Stimulated activated CD4-positive, alpha-beta T cell treated with anti-CD3 and anti-CD28 coated beads, Interleukin-12 subunit alpha, Interleukin-12 subunit beta, amount 100 ng/mL, for 24 hours (primary cell): ENCODE measurements at regions not wholly inside any gene's neighbourhood (a gene's known extent, or its start where the extent isn't known, plus 50 kb on each side); places are given as distances from the start of the nearest gene placed in this dataset.
"Not testable (repeated sequence)": the region's sequence is repeated elsewhere in the genome, so short reads cannot be mapped to it uniquely, and the experiment has no call there.

Experiments used
- DNase-seq, 2 experiments: peaks; one replicate each; pipeline ENCODE4 v3.0.0-alpha.2; 2020; ENCODE audit warnings: low read depth in 2 of 2

DNA sequence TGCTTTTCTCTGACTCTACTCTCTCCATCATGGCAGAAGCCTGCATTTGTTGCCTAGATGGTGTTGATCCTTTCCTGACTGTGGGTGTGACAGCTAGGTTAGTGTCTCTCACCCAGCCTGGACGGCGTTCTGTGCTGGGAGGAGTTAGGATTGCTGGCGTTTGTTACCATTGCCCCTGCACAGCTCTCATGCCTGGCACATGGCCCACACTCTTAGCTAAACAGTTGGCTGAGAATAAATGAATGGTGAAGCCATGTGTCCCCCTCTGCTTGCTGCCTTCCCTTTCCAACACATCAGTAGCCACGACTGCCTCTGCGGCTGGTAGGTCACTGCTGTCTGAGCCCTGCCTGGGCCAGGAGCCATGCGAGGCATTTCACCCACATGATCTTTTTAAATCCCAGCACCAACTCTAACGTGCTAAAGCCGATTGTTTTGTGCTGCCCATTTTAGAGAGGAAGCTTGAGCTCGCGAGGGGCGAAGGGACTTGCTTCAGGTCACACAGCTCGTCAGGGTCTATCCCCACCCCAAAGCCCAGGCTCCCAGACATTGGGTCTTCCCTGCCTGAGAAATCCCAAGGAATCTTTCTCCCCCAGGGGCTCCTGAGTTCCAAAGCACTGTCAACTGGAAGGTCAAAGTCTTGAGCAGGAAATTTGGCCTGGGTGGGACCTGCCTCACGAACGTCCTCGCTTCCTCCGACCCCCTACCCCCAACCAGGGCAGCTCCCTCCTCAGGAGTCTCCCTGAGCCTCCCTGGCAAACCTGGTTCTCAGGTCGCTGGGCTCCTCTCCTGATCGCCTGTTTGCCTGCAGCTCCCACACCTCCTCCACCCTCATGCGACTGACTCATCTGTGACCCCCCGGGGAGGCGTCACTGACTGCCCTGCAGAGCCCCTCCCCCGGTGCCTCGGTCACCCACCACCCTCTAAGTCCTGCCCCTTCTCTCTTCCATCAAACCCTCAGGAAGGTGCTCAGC, 271.7 kb upstream of the C1orf174 start:
- no peak for DNase-seq

DNA sequence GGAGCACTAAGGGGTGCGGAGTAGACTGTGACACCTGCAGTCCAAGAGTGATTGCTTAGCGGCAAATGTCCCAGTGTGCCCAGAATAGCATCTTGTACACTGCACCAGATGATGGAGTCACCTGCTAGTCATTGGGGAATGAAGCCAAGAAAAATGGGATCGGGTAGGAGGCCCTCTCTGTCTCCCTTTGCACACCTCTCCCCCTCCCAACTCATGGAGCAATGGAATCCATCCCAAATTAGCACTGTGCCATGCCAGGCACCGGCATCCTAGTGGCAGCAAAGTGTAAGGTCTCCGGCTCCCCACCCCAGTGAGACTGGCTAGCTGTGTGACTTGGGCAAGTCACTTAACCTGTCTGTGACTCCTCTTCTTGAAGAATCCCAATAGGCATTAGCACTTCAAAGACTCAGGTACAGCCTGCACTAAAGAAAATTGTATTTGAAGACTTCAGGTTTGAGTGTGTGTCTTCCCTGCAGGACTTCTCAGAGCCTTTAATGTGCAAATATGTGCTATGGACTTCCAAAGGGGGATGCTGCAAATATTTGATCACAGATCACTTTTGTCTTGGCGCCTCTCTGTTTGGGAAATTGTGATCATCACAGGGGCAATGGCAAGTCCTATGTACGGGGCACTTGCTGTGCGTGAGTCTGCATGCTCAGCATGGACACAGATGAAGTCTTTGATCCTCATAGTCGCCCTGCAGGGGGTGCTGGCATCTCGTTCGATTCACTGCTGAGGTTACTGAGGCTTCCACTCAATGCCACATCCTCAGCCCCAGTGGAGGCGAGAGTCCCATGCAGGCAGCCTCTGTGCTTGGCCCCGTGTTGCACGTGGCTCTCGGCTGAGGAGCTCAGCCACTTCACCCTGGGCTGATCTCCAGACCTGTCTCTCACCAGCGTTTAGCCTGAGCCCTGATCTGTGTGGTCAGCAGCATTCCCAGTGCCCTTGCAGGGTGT, 272.9 kb upstream of the C1orf174 start:
- DNase-seq = no peak

DNA sequence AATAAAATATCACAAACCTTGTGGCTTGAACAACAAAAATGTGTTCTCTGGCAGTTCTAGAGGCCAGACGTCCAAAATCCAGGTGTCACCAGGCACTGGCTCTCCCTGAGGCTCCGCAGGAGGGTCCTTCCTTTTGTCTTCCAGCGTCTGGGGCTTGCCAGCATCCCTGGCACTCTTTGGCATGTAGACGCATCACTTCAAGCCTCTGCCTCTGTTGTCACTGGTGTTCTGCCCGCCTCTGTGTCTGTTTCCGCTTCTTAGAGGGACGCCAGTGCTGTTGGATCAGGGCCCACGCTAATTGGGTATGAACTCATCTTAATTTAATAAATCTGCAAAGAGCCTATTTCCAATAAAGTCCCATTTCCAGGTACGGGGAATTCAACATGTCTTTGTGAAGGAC, 273.7 kb upstream of the C1orf174 start:
- no peak for DNase-seq

DNA sequence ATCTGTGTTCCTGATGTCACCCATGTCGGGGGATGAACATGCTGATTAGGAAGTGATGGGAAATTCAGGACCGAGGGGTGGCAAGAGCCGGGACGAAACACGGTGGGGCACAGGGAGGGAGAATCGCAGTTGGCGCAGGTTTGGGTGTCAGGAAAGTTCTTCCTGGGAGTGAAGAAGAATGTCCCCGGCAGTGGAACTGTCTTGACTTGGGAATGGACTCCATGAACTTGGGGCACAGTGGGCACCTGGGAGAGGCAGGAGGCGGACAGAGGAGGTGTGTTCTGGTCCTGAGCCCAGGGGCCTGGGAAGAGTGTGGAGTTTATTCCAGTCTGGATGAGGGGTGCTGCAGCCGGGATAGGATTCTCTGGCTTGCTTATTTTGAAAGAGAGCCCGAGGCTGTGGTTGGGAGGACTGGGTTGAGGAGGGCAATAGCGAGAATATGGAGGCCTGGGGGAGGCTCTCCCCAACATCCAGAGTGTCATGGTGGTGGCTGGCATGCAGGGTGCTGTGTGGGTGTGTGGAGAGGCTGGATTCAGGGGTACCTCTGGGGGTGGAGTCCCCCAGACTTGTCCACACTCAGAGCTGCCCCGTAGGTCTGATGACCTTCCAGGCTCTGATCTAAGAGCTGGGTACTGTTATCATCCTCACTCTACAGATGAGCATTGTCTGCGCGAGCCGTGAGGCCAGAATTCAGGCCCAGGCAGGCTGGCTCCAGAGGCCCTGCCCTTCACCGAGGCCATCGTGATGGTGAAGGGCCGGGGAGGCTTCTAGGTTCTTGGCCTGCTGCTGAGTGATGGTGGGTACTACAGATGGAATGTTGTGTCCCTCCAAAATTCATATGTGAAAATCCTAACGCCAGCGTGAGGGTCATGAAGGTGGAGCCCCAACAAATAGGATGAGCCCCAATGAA, 274.5 kb upstream of the C1orf174 start:
- no peak for DNase-seq

DNA sequence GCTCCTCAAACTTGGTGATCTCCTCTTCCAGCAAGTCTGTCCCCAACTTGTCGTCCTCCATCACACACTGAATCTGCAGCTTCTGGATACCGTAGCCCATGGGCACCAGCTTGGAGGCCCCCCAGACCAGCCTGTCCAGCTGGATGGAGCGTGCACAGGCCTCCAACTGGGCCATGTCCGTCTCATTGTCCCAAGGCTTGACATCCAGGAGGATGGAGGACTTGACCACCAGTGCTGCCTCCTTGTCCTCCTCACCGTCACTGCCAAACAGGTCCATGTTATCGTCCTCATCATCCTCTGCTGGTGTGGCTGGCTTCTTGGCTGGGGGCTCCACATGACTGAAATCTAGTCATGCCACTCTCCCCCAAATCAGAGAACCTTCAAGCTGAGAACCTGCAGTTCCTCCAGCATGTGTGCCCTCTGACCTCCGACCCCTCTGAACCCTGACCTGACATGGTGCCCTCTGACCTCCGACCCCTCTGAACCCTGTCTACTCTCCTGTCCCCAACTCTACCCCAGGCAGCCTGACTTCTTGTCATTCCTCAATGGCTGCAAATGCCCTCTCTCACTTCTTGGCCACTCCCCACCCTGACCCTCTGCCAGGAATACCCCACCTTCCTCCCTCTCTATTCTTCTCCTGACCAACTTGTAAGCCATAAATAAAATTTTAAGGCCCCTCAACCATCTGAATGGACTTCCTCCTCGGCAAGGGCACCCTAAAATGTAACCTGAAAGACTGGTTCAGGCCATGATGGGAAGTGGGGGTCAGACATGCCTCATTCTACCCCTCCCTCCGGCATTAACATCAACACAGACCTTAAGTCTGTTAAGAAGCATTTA, 275.7 kb upstream of the C1orf174 start:
- DNase-seq = no peak

DNA sequence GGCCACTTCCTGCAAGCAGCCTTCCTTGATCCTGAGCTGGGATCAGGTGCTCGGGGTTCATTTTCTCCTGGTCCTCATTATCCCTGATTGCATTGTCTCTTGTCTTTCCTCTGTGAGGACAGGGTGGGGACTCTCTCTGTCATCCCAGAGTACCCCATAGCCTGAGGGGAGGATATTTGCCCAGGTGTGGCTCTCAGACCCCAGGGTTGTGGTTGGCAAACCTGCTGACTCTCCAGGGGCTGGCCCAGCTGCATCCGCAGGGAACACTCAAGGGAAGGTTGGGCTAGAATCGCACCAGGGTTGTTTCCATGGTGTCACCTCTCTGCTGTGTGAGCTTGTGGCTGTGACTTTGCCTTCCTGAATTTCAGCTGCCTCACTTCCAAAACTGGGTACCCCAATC, 276.8 kb upstream of the C1orf174 start:
- DNase-seq = no peak

DNA sequence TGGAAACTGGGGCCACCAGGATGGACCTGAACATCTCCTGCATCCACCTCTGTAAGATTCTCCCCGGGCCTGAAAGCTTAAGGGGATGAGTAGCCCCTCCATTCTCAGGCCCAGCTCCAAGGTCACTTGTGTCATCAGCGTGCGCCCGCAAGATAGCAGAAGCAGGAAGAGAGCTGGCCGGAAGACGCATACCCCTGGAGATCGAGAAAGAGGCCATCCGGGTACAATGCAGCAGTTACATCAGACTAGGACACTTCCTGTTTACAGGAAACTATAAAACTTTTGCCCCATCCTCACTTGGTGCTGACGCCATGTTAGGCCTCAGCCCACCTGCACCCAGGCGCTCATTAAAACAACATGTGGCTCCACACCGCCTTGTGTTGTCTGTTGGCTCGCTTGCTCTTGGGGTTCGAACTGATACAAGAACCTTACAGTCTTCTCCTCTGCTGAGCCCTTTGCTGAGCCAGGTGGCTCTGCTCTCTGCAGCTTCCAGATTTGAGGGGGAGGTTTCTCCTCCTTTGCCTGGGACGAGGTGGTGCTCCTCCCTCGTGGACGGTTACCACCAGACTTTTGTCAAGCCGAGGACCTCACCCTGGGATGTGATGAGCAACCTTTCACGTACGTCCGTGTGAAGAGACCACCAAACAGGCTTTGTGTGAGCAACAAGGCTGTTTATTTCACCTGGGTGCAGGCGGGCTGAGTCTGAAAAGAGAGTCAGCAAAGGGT, 277.5 kb upstream of the C1orf174 start:
- DNase-seq = no peak

DNA sequence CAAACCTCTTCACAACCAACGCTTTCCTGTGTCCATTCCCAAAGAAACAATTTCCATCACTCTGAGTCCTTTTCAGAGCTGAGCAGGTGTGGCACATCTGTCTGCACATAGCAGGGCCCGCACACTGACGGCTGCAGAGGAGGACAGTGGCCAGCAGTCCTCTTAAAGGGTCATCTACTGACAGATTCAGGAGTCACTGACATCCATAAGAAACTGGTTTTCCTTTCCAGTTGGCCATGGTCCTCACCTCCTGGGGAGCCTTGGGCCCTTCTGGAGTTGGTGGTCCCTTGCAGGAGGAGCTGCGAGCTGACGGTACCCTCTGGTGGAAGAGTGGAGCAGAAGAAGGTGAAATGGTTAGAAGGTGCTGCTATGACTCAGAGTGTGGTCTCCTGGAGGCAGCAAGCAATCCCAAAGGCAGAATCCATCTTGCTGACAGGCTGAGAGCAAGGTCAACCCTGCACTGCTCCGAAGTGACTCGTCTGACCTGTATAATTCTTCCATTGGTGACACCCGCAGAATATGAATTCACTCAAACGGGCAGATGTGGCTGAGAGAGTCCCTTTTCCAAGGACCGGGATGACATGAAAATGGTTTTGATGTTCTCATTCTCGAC, 278.5 kb upstream of the C1orf174 start:
- no peak for DNase-seq

DNA sequence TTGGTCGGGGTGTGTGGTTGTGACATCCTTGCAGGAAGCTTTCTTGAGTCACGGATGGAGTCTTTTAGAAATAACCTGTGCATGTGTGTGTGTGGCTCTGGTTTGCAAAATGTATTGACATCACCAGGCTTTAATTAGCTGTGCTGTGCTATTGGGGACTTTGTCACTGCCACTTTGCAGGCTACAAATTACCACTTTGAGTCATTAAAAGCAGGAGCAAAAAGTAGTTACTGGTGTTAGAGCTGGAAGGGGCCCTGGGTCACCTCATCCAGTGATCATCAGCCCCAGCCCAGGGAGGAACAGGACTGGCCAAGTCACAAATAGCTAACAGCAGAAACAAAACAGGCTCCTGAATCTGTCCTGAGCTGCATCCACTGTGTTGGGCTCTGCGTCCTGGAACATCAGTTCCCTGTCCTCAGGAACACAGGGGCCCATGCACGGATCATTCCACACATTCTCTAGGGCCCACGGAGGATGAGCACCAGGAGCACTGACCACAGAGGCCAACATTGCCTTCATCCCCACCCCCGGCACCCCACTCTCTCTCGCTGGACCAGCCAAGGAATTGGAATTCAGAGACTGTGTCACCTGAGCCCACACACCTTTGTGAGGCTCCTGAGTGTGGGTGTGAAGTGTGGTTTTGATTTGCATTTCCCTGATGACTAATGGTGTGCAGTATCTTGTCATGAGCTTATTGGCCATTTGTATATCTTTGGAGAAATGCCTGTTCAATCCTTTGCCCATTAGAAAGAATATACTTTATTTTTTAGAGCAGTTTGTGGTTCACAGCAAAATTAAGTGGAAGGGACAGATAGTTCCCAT, 280.1 kb upstream of the C1orf174 start:
- DNase-seq = no peak

DNA sequence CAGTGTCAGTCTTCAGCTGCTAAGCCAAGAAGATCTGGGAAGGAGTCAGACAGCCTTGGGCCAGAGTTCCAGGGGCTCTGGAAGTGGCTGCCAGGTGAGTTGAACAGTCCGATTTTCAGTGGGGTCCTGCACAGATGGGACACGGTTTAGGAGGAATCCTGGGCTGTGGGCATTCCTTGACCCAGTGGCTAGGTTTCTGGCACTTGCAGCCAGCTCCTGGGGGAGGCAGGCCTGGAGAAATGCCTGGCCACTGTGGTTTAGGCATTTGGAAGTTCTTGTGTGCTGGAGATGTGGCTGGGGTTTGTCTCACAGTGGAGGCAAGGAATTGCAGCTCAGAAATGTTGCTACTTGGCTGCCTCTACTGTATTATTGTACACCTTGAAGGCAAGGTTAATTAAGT, 286.4 kb upstream of the C1orf174 start:
- not testable (repeated sequence) for DNase-seq

DNA sequence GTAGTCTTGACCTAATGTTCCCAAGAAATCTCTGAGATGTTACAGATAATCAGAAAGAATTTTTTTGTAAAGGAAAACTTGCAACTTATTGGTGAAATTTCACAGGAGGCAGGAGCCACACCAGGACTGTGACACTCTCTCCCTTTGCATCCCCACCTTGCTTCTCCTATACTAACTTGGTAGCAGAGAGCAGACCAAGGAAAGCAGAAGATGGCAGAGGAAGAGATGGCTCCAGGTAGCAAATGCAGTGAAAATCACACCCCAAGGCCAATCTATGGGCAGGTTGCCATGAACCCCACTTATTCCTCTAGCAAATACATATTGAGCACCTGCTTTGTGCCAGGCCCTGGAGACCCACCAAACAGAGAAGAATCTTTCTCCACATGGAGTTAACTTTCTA, 303.4 kb upstream of the C1orf174 start:
- no peak for DNase-seq

DNA sequence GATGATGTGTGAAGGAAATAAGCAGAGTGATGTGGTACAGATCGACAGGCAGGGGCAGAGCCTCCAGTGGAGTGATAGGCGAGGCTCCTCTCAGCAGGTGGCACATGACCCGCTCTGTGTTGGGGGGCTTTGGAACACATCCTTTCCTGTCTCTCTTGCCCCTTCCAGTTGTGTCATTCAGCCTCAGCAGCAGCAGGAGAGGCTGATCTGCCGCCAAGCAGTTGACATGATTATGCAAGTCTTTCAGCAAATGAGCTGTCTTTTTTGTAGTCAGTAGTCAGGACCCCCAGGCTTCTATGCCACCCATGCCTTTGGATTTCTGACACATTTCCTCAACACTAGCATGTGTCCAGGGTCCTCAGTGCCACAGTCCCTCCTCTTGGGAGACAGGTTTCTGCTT, 307.1 kb upstream of the C1orf174 start:
- DNase-seq = no peak

DNA sequence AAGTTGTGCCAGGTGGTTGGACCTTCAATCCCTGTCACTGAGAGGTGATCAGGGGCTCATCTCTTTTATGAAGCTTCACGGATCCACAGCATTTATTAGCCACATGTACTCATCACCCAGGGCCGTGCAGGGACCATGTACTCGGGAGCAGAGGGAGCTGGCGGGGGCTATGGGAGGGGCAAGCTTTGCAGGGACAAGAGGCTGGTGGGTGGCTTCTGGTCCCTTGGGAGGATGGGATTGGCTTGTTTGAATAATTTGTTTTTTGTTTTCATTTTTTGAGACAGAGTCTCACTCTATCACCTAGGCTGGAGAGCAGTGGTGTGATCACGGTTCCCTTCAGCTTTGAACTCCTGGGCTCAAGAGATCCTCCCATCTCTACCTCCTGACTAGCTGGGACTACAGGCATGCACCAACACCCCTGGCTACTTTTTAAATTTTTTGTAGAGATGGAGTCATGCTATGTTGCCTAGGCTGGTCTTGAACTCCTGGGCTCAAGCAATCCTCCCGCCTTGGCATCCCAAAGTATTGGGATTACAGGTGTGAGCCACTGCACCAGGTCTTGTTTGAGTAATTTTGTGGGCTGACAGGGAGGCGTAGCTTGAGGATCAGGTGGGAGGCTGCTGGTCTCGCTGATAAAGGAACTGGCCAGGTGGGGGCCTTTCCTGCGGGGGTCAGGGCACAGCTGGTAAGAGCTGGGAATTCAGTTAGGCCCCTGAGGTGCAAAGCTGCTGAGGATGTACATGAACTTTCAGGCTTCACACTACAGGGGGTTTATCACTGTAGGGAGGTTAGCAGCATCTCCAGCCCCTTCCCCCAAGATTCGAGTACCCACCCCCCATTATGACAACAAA, 308.0 kb upstream of the C1orf174 start:
- no peak for DNase-seq

DNA sequence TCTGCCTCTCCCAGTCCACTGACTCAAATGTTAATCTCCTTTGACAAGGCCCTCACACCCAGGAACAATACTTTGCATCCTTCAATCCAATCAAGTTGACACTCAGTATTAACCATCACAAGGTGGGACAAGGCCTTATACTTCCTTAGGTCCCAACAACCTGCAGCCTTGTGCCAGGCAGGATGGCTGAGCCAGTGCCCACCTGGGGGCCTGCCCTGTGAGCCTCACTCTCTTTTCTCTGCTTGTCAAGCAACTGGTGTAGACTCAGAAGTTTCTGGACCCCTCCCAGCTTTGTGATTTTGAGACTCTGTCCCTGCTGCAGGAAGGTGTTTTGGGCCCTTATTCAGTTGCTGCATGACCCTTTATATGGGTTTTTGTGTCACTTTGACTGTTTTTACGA, 310.0 kb upstream of the C1orf174 start:
- no peak for DNase-seq

DNA sequence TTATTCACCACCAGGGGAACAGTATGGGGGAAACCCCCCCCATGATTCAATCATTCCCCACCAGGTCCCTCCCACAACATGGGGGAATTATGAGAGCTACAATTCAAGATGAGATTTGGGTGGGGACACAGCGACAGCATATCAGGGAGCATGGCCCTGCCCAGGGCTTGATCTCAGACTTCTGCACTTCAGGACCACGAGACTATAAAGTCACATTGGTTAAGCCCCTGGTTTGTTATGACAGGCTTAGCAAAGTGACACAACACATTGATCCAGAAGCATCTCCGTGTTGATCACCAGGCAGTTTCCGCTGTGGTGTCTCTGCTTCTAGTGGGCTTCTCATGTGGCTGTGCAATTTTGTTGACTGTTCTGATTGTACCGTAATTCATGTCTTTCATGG, 312.7 kb upstream of the C1orf174 start:
- DNase-seq = no peak

DNA sequence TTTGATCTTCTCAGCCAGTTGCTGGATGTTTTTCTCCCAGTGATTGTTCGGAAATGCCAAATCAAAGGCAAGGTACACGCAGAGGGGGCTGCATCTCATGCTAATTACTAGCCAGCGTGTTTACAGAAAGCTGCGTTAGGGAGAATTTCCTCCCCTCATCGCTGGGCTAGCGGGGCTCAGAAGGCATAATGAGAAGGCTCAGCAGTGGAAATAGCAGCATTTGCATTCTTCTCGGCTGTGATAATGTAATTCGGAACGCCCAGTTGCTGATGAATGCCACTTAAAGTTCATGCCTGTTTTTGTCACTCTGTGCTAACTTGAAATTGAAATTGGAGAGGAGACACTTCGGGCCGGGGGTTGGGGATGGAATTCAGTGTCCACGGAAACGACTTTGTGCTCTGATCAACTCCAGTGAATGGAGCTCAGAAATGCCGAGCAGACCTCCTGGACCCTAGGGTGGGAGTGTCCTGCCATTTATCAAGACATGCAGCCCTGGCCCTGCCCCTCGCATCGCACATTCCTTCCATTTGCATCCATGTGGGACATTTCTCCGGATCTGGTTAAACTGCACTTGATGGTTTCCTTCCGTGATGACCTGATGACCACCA, 313.4 kb upstream of the C1orf174 start:
- no peak for DNase-seq

DNA sequence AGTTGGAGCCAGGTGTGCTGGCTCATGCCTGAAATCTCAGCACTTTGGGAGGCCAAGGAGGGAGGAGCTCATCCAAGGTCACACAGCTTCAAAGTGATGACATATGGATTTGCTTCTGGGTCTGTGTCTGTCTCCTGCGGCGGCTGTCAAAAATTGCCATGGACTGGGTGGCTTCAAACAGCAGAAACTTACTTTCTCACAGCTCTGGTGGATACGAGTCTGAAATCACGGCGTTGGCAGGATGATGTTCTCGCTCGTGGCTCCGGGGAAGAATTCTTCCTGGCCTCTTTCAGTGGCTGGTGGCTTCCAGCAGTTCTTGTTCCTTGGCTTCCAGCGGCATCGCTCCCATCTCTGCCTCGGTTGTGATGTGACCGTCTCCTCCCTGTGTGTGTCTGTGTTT, 314.8 kb upstream of the C1orf174 start:
- no peak for DNase-seq
